ENCODE measurements at regions not wholly inside any gene's neighbourhood (a gene's known extent, or its start where the extent isn't known, plus 50 kb on each side); places are given as distances from the start of the nearest gene placed in this dataset.

GRCh38 chr1:75083223-75083622 is 51.0 kb upstream of the LHX8 start:
- no peaks in the 10 kb centered on the region for H3K9me3 ChIP-seq (ENCODE audit: control extremely low read depth in 1 of 3, control insufficient read depth in 2 of 3, insufficient read depth in 1 of 3, low read length in 2 of 3)
- H3K27me3 ChIP-seq (replicated peaks in 1 of 4; ENCODE audit: control extremely low read depth in 1 of 4, control insufficient read depth in 3 of 4, insufficient read depth in 4 of 4, low read length in 3 of 4) = no peaks in the 10 kb centered on the region
- TF ChIP-seq, protein P1, sequence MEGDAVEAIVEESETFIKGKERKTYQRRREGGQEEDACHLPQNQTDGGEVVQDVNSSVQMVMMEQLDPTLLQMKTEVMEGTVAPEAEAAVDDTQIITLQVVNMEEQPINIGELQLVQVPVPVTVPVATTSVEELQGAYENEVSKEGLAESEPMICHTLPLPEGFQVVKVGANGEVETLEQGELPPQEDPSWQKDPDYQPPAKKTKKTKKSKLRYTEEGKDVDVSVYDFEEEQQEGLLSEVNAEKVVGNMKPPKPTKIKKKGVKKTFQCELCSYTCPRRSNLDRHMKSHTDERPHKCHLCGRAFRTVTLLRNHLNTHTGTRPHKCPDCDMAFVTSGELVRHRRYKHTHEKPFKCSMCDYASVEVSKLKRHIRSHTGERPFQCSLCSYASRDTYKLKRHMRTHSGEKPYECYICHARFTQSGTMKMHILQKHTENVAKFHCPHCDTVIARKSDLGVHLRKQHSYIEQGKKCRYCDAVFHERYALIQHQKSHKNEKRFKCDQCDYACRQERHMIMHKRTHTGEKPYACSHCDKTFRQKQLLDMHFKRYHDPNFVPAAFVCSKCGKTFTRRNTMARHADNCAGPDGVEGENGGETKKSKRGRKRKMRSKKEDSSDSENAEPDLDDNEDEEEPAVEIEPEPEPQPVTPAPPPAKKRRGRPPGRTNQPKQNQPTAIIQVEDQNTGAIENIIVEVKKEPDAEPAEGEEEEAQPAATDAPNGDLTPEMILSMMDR (IDR thresholded peaks at IDR 0.05) = no peak
- no peak for TF ChIP-seq EZH2 (IDR thresholded peaks at IDR 0.05; ENCODE audit: borderline replicate concordance, insufficient read depth, low read depth, low read length, poor library complexity, severe bottlenecking)
- ChIA-PET POLR2A (no interaction called here), CTCF (no interaction called here)
- H4K20me1 ChIP-seq (ENCODE audit: control insufficient read depth, insufficient read depth, low read length, poor library complexity, severe bottlenecking) = no peaks in the 10 kb centered on the region
- Mint-ChIP-seq H3K4me1 (no peaks in the 10 kb centered on the region), H3K27me3 (peaks cover 3% of the 10 kb centered on the region), H3K9me3 (ENCODE audit: insufficient read depth) (no peaks in the 10 kb centered on the region), H3K4me3 (no peak overlapping the region), H3K27ac (no peak overlapping the region)
- no peak overlapping the region for H3K9ac ChIP-seq (ENCODE audit: low read length)
- H2AFZ ChIP-seq (ENCODE audit: insufficient read depth, low read depth, low read length, poor library complexity, severe bottlenecking) = no peak overlapping the region
- H3K79me2 ChIP-seq (ENCODE audit: control insufficient read depth, insufficient read depth, low read length) = no peaks in the 10 kb centered on the region
- H3K27ac ChIP-seq (ENCODE audit: low read length in 2 of 2) = no peak overlapping the region
- intact Hi-C loops (cut with micrococcal nuclease) = no loop called here
- H3K4me2 ChIP-seq (replicated peaks; ENCODE audit: low read depth, low read length, poor library complexity, severe bottlenecking) = no peak overlapping the region
- no CpG with 5 or more reads among the region's 1 CpG for WGBS (ENCODE audit: insufficient coverage)
- H3K4me1 ChIP-seq (ENCODE audit: control insufficient read depth in 2 of 2, insufficient read depth in 2 of 2, low read length in 2 of 2) = no peaks in the 10 kb centered on the region
- DNase-seq = no peak
- H3K36me3 ChIP-seq (replicated peaks in 1 of 2; ENCODE audit: control extremely low read depth in 1 of 2, control insufficient read depth in 1 of 2, extremely low read depth in 1 of 2, insufficient read depth in 2 of 2, low read length in 1 of 2) = no peaks in the 10 kb centered on the region
- no peak overlapping the region for H3K4me3 ChIP-seq (ENCODE audit: control extremely low read depth in 1 of 5, extremely low read depth in 1 of 5, insufficient read depth in 1 of 5, low read depth in 2 of 5, low read length in 4 of 5)
- no peak for ATAC-seq (ENCODE audit: low read depth)

- H3K27me3 ChIP-seq (replicated peaks in 1 of 4; ENCODE audit: control extremely low read depth in 1 of 4, control insufficient read depth in 3 of 4, insufficient read depth in 4 of 4, low read length in 3 of 4) = no peaks in the 10 kb centered on the region
- no peaks in the 10 kb centered on the region for H3K9me3 Mint-ChIP-seq (ENCODE audit: insufficient read depth)
- DNase-seq (no peak), ATAC-seq (ENCODE audit: low read depth) (no peak)
- H3K27ac ChIP-seq (ENCODE audit: low read length in 2 of 2) = no peak overlapping the region
- peaks cover 3% of the 10 kb centered on the region for H3K27me3 Mint-ChIP-seq
- POLR2A ChIA-PET = no interaction called here
- H2AFZ ChIP-seq (ENCODE audit: insufficient read depth, low read depth, low read length, poor library complexity, severe bottlenecking) = no peak overlapping the region
- H3K9me3 ChIP-seq (ENCODE audit: control extremely low read depth in 1 of 3, control insufficient read depth in 2 of 3, insufficient read depth in 1 of 3, low read length in 2 of 3) = no peaks in the 10 kb centered on the region
- no peak overlapping the region for H3K9ac ChIP-seq (ENCODE audit: low read length)
- no peak overlapping the region for H3K4me2 ChIP-seq (replicated peaks; ENCODE audit: low read depth, low read length, poor library complexity, severe bottlenecking)
- H3K4me3 ChIP-seq (ENCODE audit: control extremely low read depth in 1 of 5, extremely low read depth in 1 of 5, insufficient read depth in 1 of 5, low read depth in 2 of 5, low read length in 4 of 5) = no peak overlapping the region
- no peak overlapping the region for H3K27ac Mint-ChIP-seq
- H3K4me1 Mint-ChIP-seq = no peaks in the 10 kb centered on the region
- no peaks in the 10 kb centered on the region for H3K79me2 ChIP-seq (ENCODE audit: control insufficient read depth, insufficient read depth, low read length)
- CTCF ChIA-PET = no interaction called here
- intact Hi-C loops (cut with micrococcal nuclease) = no loop called here
- no peaks in the 10 kb centered on the region for H4K20me1 ChIP-seq (ENCODE audit: control insufficient read depth, insufficient read depth, low read length, poor library complexity, severe bottlenecking)
- TF ChIP-seq, protein P1 (IDR thresholded peaks at IDR 0.05) = no peak
- no peak for TF ChIP-seq EZH2 (IDR thresholded peaks at IDR 0.05; ENCODE audit: borderline replicate concordance, insufficient read depth, low read depth, low read length, poor library complexity, severe bottlenecking)
- H3K4me3 Mint-ChIP-seq = no peak overlapping the region
- H3K4me1 ChIP-seq (ENCODE audit: control insufficient read depth in 2 of 2, insufficient read depth in 2 of 2, low read length in 2 of 2) = no peaks in the 10 kb centered on the region
- H3K36me3 ChIP-seq (replicated peaks in 1 of 2; ENCODE audit: control extremely low read depth in 1 of 2, control insufficient read depth in 1 of 2, extremely low read depth in 1 of 2, insufficient read depth in 2 of 2, low read length in 1 of 2) = no peaks in the 10 kb centered on the region
- 97% methylated on average over 2 of the region's 4 CpGs for WGBS (ENCODE audit: insufficient coverage)
These were observed 50.2 kb upstream of the LHX8 start for GRCh38 chr1:75083848-75084514.

Measured in B cell (primary cell).